IMR-90 (cell line): ENCODE measurements at regions not wholly inside any gene's neighbourhood (a gene's known extent, or its start where the extent isn't known, plus 50 kb on each side); places are given as distances from the start of the nearest gene placed in this dataset.

ENCODE experiments used
- ATAC-seq: fragments of 200-7000 bp; cut with Tn5 transposase; 2 replicates; pipeline ENCODE4 v1.9.1; 2020; ENCODE audit warnings: low read depth, mild to moderate bottlenecking, moderate library complexity
- BruUV-seq: library from RNA; stranded (reverse); fragments of 400-500 nt; replicated peaks from 2 replicates; lab custom pipeline; 2021; lab: Mats Ljungman, UMichigan
- CTCF ChIA-PET: fragments of 300-600 bp; formaldehyde crosslinking; extraction: SDS; loops from one replicate; lab custom pipeline; 2021; ENCODE audit warnings: antibody characterized with exemption; lab: Yijun Ruan, JAX
- POLR2A ChIA-PET: fragments of 300-600 bp; sonication (Branson Sonifier 250); formaldehyde crosslinking; loops from one replicate; lab custom pipeline; 2022; ENCODE audit warnings: antibody characterized with exemption; ENCODE audit not compliant: unreplicated experiment; lab: Charles Lee
- DNase-seq: peaks from one replicate; pipeline ENCODE4 v3.0.0; 2013
- H2AFZ ChIP-seq: replicated peaks from 2 replicates; pipeline ENCODE3; 2013; ENCODE audit warnings: low read length, mild to moderate bottlenecking; ENCODE audit not compliant: poor library complexity
- H2AK5ac ChIP-seq: 2 replicates; pipeline ENCODE4 v1.6.1; 2013; ENCODE audit warnings: low read depth, low read length, inconsistent platforms
- H2AK9ac ChIP-seq: replicated peaks from 2 replicates; pipeline ENCODE3; 2013; ENCODE audit warnings: mild to moderate bottlenecking, low read depth, low read length, moderate library complexity; ENCODE audit not compliant: poor library complexity
- H2BK120ac ChIP-seq: 2 replicates; pipeline ENCODE4 v1.6.1; 2013; ENCODE audit warnings: low read depth, low read length, inconsistent platforms
- H2BK15ac ChIP-seq: 3 replicates; pipeline ENCODE4 v1.6.1; 2013; ENCODE audit warnings: low read depth, low read length, inconsistent platforms
- H2BK20ac ChIP-seq: 2 replicates; pipeline ENCODE4 v1.6.1; 2013; ENCODE audit warnings: low read depth, mild to moderate bottlenecking, inconsistent platforms, low read length, moderate library complexity
- H2BK5ac ChIP-seq: 2 replicates; pipeline ENCODE4 v1.6.1; 2013; ENCODE audit warnings: mild to moderate bottlenecking, low read depth, low read length, inconsistent platforms; ENCODE audit not compliant: poor library complexity, severe bottlenecking
- H3K14ac ChIP-seq: replicated peaks from 2 replicates; pipeline ENCODE4 v1.6.1; 2013; ENCODE audit warnings: low read depth, low read length, inconsistent platforms
- H3K18ac ChIP-seq: 2 replicates; pipeline ENCODE4 v1.6.1; 2013; ENCODE audit warnings: low read depth, low read length, control low read depth
- H3K23ac ChIP-seq: 2 replicates; pipeline ENCODE4 v1.6.1; 2013; ENCODE audit warnings: low read depth, low read length, inconsistent platforms
- H3K27ac ChIP-seq: 2 replicates; pipeline ENCODE4 v1.5.1; 2013; ENCODE audit warnings: mild to moderate bottlenecking, control low read depth, low read length; ENCODE audit not compliant: insufficient read depth
- H3K27me3 ChIP-seq: 2 replicates; pipeline ENCODE4 v1.6.1; 2013; ENCODE audit warnings: low read length; ENCODE audit not compliant: control insufficient read depth, insufficient read depth
- H3K36me3 ChIP-seq: 2 replicates; pipeline ENCODE4 v1.6.1; 2013; ENCODE audit warnings: low read length, mixed read lengths; ENCODE audit not compliant: control insufficient read depth, insufficient read depth
- H3K4ac ChIP-seq: 2 replicates; pipeline ENCODE4 v1.6.1; 2013; ENCODE audit warnings: low read depth, low read length, inconsistent platforms
- H3K4me1 ChIP-seq: 2 replicates; pipeline ENCODE4 v1.6.1; 2013; ENCODE audit warnings: low read length, mixed read lengths; ENCODE audit not compliant: control insufficient read depth, insufficient read depth
- H3K4me2 ChIP-seq: 2 replicates; pipeline ENCODE4 v1.6.1; 2013; ENCODE audit warnings: low read depth, mild to moderate bottlenecking, control low read depth, low read length, moderate library complexity
- H3K4me3 ChIP-seq: 2 replicates; pipeline ENCODE4 v1.5.1; 2013; ENCODE audit warnings: low read depth, mild to moderate bottlenecking, control low read depth, low read length, moderate library complexity; ENCODE audit not compliant: insufficient read depth
- H3K56ac ChIP-seq: 2 replicates; pipeline ENCODE4 v1.6.1; 2013; ENCODE audit warnings: low read length, inconsistent platforms; ENCODE audit not compliant: insufficient read depth; ENCODE audit errors: extremely low read depth
- H3K79me1 ChIP-seq, 2 experiments: 2 replicates each; pipeline ENCODE4 v1.6.1; 2013; ENCODE audit warnings: low read length in 2 of 2, inconsistent platforms in 1 of 2, low read depth in 1 of 2
- H3K9ac ChIP-seq: 2 replicates; pipeline ENCODE4 v1.6.1; 2013; ENCODE audit warnings: low read depth, low read length, control low read depth
- H3K9me1 ChIP-seq: 2 replicates; pipeline ENCODE4 v1.6.1; 2013; ENCODE audit warnings: low read length, inconsistent platforms; ENCODE audit not compliant: insufficient read depth
- H3K9me3 ChIP-seq: 2 replicates; pipeline ENCODE4 v1.6.1; 2013; ENCODE audit warnings: low read length; ENCODE audit not compliant: control insufficient read depth, insufficient read depth
- H4K20me1 ChIP-seq: 2 replicates; pipeline ENCODE4 v1.6.1; 2013; ENCODE audit warnings: low read length, inconsistent platforms; ENCODE audit not compliant: insufficient read depth
- H4K5ac ChIP-seq: 2 replicates; pipeline ENCODE4 v1.6.1; 2013; ENCODE audit warnings: mild to moderate bottlenecking, low read depth, low read length, control low read depth
- H4K8ac ChIP-seq, 2 experiments: 2 replicates each; pipeline ENCODE4 v1.6.1; 2013; ENCODE audit warnings: low read depth in 2 of 2, low read length in 2 of 2, control low read depth in 1 of 2, inconsistent platforms in 1 of 2
- H4K91ac ChIP-seq: 2 replicates; pipeline ENCODE4 v1.6.1; 2013; ENCODE audit warnings: low read depth, low read length, inconsistent platforms; ENCODE audit not compliant: insufficient read depth
- MAZ ChIP-seq: IDR thresholded peaks from 2 replicates; pipeline ENCODE4 v1.6.1; 2012; ENCODE audit warnings: low read depth, mild to moderate bottlenecking, low read length, improper control_type of control experiment, moderate library complexity, borderline replicate concordance
- RCOR1 ChIP-seq: IDR thresholded peaks from 2 replicates; pipeline ENCODE4 v1.6.1; 2012; ENCODE audit warnings: mild to moderate bottlenecking, low read length, improper control_type of control experiment; ENCODE audit not compliant: insufficient replicate concordance
- RFX5 ChIP-seq: IDR thresholded peaks from 2 replicates; pipeline ENCODE4 v1.8.0; 2012; ENCODE audit warnings: low read depth, mild to moderate bottlenecking, low read length, moderate library complexity
- WGBS, 2 experiments: methylation state at CpG; one replicate each; pipeline versions ENCODE4 v1.1.5 to v1.1.7; 2013; ENCODE audit warnings: missing lambda C conversion rate in 2 of 2; ENCODE audit not compliant: insufficient read length in 1 of 2; ENCODE audit errors: extremely low coverage in 2 of 2; 5-methylcytosine and 5-hydroxymethylcytosine counted together
- dilution Hi-C: fragments of 300-500 bp; cut with HindIII; formaldehyde crosslinking; loops from one replicate; pipeline ENCODE4 v1.14.3; 2018; ENCODE audit warnings: low sequenced_read_pairs; ENCODE audit not compliant: unreplicated experiment
- in situ Hi-C: fragments of 300-500 bp; cut with MboI; formaldehyde crosslinking; loops from 3 replicates; pipeline ENCODE4 v1.14.3; 2019; ENCODE audit warnings: low sequenced_read_pairs, inconsistent platforms, mixed read lengths
- intact Hi-C: fragments of 100-400 bp; cut with micrococcal nuclease; formaldehyde crosslinking; loops from 2 replicates; pipeline ENCODE4 v1.10.0; 2022
- TF ChIP-seq, protein P1 (sequence below): fragments of 150-350 bp; IDR thresholded peaks from 2 replicates; pipeline ENCODE4 v1.6.1; 2016; ENCODE audit warnings: low read depth, mild to moderate bottlenecking, low read length, moderate library complexity, borderline replicate concordance

DNA sequence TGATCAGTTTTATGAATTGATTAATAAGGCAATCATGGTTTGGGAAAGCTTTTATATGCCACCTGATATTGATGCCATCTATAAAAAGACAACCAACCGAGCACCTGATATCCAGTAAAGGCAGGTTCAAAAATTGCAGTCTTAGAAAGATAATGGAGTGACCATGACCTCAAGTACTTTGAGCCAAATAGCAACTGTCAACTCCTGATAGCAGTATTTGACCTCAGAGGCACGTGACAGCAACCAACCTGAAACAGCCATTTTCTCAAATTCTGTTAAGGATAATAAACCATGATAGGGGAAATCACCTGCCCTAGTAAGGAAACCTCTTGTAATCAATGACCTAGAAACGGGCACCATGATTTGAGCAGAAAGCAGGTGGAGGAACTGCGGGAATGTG, 77.1 kb upstream of the NFE2L3 start:
- Histone ChIP-seq H3K9me1 (no peaks in the 10 kb centered on the region), H3K9me3 (no peaks in the 10 kb centered on the region), H3K4me1 (no peaks in the 10 kb centered on the region), H3K14ac (no peak overlapping the region), H3K4me3 (no peak overlapping the region), H4K91ac (no peak overlapping the region), H4K20me1 (no peaks in the 10 kb centered on the region), H3K27me3 (peaks cover 31% of the 10 kb centered on the region), H3K18ac (no peak overlapping the region), H3K4ac (no peak overlapping the region), H2BK15ac (no peak overlapping the region), H4K8ac (no peak overlapping the region), H3K27ac (no peak overlapping the region), H3K9ac (no peak overlapping the region), H3K36me3 (no peaks in the 10 kb centered on the region), H2AK9ac (no peak overlapping the region), H2BK120ac (no peak overlapping the region), H2AFZ (no peak overlapping the region), H3K4me2 (no peak overlapping the region), H2BK5ac (no peak overlapping the region), H4K5ac (no peak overlapping the region), H3K56ac (no peak overlapping the region), H2AK5ac (no peak overlapping the region), H3K23ac (no peak overlapping the region), H2BK20ac (no peak overlapping the region), H3K79me1 (no peaks in the 10 kb centered on the region)
- POLR2A ChIA-PET = no interaction called here
- intact Hi-C loops (no loop called here), in situ Hi-C loops (loop anchor here (25.0 kb wide), 1 partner anchor 587 kb away; no protein-coding TSS in a partner anchor), dilution Hi-C loops (no loop called here)
- no TSS peak for BruUV-seq
- DNase-seq (no peak), ATAC-seq (no peak)
- no peak for TF ChIP-seq MAZ
- TF ChIP-seq, protein P1, sequence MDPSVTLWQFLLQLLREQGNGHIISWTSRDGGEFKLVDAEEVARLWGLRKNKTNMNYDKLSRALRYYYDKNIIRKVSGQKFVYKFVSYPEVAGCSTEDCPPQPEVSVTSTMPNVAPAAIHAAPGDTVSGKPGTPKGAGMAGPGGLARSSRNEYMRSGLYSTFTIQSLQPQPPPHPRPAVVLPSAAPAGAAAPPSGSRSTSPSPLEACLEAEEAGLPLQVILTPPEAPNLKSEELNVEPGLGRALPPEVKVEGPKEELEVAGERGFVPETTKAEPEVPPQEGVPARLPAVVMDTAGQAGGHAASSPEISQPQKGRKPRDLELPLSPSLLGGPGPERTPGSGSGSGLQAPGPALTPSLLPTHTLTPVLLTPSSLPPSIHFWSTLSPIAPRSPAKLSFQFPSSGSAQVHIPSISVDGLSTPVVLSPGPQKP = no peak
- TF ChIP-seq RCOR1 = no peak
- no peak for TF ChIP-seq RFX5
- whole genome bisulfite sequencing, 2 experiments = 40% methylated on average over 1 of the region's 4 CpGs; no CpG with 5 or more reads in 1 of the 2 experiments
- CTCF ChIA-PET = interaction anchor here (2.6 kb wide), 1 partner anchor 16 kb away, joined by 9 read pairs; no protein-coding TSS in a partner anchor
